Keratinocyte (primary cell): ENCODE measurements at regions not wholly inside any gene's neighbourhood (a gene's known extent, or its start where the extent isn't known, plus 50 kb on each side); places are given as distances from the start of the nearest gene placed in this dataset.

Experiments used
- DNase-seq: peaks from one replicate; pipeline ENCODE4 v3.0.0-alpha.2; 2011; ENCODE audit warnings: low read depth, missing footprints, low spot score
- FAIRE-seq: peaks from 2 replicates; lab custom pipeline; 2011; peaks lifted over from hg19 to GRCh38; lab: Jason Lieb, UNC
- H2AFZ ChIP-seq: 2 replicates; pipeline ENCODE4 v1.6.0; 2012; ENCODE audit warnings: low read length, control low read depth, inconsistent platforms; ENCODE audit not compliant: control insufficient read depth
- H3K27ac ChIP-seq: 2 replicates; pipeline ENCODE4 v1.5.1; 2011; ENCODE audit warnings: low read length; ENCODE audit not compliant: control insufficient read depth, insufficient read depth
- H3K27me3 ChIP-seq: 3 replicates; pipeline ENCODE4 v1.6.0; 2011; ENCODE audit warnings: low read length; ENCODE audit not compliant: control insufficient read depth, insufficient read depth; ENCODE audit errors: extremely low read depth
- H3K36me3 ChIP-seq, 2 experiments: 2 replicates in 1 of 2; 3 replicates in 1 of 2; pipeline ENCODE4 v1.5.1; 2011; ENCODE audit warnings: low read length in 2 of 2, mild to moderate bottlenecking in 1 of 2; ENCODE audit not compliant: control insufficient read depth in 2 of 2, insufficient read depth in 2 of 2; ENCODE audit errors: extremely low read depth in 1 of 2
- H3K4me1 ChIP-seq: 3 replicates; pipeline ENCODE4 v1.5.1; 2011; ENCODE audit warnings: low read length; ENCODE audit not compliant: control insufficient read depth, insufficient read depth; ENCODE audit errors: extremely low read depth
- H3K4me2 ChIP-seq: 3 replicates; pipeline ENCODE4 v1.6.0; 2011; ENCODE audit warnings: low read depth, low read length; ENCODE audit not compliant: control insufficient read depth, insufficient read depth; ENCODE audit errors: extremely low read depth
- H3K4me3 ChIP-seq, 3 experiments: fragments of 200-600 bp in 1 of 3; sonication (generic) in 1 of 3; 2 replicates in 2 of 3; 3 replicates in 1 of 3; pipeline ENCODE4 v1.5.1; 2011 to 2016; ENCODE audit warnings: low read length in 3 of 3, mild to moderate bottlenecking in 3 of 3, control low read depth in 2 of 3, inconsistent platforms in 1 of 3, low read depth in 1 of 3, mixed read lengths in 1 of 3, mixed run types in 1 of 3, moderate library complexity in 1 of 3; ENCODE audit not compliant: control insufficient read depth in 2 of 3, insufficient read depth in 2 of 3; ENCODE audit errors: extremely low read depth in 1 of 3
- H3K79me2 ChIP-seq: 2 replicates; pipeline ENCODE4 v1.6.0; 2012; ENCODE audit warnings: low read length; ENCODE audit not compliant: control insufficient read depth, insufficient read depth
- H3K9ac ChIP-seq: 3 replicates; pipeline ENCODE4 v1.6.0; 2011; ENCODE audit warnings: low read length; ENCODE audit not compliant: control insufficient read depth, insufficient read depth; ENCODE audit errors: extremely low read depth
- H3K9me1 ChIP-seq: 3 replicates; pipeline ENCODE4 v1.6.0; 2011; ENCODE audit warnings: low read length; ENCODE audit not compliant: control insufficient read depth, insufficient read depth; ENCODE audit errors: extremely low read depth
- H3K9me3 ChIP-seq: 2 replicates; pipeline ENCODE4 v1.5.1; 2012; ENCODE audit warnings: low read depth, low read length; ENCODE audit not compliant: control insufficient read depth
- H4K20me1 ChIP-seq: 3 replicates; pipeline ENCODE4 v1.6.0; 2011; ENCODE audit warnings: low read length; ENCODE audit not compliant: control insufficient read depth, insufficient read depth; ENCODE audit errors: extremely low read depth
- EZH2 ChIP-seq: IDR thresholded peaks from one replicate; pipeline ENCODE4 v1.6.1; 2012; ENCODE audit warnings: inconsistent platforms, mild to moderate bottlenecking, low read length, moderate library complexity
- dilution Hi-C: fragments of 300-500 bp; cut with MboI; formaldehyde crosslinking; loops from one replicate; pipeline ENCODE4 v1.7.0; 2020; ENCODE audit warnings: low sequenced_read_pairs; ENCODE audit not compliant: extremely low pct_ligation_motif_present
- TF ChIP-seq, protein P1 (sequence below), 3 experiments: IDR thresholded peaks in 1 of 3; conservative IDR thresholded peaks in 1 of 3; optimal IDR thresholded peaks in 1 of 3; 2 replicates in 2 of 3; 3 replicates in 1 of 3; pipeline versions ENCODE3 to v1.5.1; 2011; ENCODE audit warnings: low read length in 3 of 3, mild to moderate bottlenecking in 3 of 3, moderate library complexity in 2 of 3, control low read depth in 1 of 3, inconsistent platforms in 1 of 3; ENCODE audit not compliant: insufficient read depth in 2 of 3; ENCODE audit errors: extremely low read depth in 1 of 3

DNA sequence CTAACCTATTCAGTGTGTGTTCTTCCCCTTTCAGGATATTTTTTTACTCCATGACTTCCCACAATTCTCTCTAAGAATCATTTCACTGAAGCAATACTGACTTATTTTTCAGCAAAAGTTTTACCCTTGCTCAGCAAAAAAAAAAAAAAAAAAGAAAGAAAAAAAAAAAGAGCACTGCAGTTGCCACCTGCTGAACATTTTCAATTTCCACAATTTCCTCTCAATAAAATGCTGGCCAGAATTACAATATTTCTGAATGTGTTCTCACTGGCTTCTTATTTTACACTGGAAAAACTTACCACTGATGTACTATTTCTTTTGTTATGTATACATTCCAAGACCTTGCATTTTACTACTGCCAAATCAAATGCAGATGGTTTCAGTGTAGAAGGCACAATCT, 210.4 kb downstream of the PAPSS1 start:
- Histone ChIP-seq H3K9ac (no peak overlapping the region), H3K27ac (no peak overlapping the region), H3K4me3 (no peak overlapping the region), H3K9me3 (no peaks in the 10 kb centered on the region), H3K27me3 (no peaks in the 10 kb centered on the region), H3K79me2 (no peaks in the 10 kb centered on the region), H4K20me1 (no peaks in the 10 kb centered on the region), H3K4me2 (no peak overlapping the region), H3K36me3 (no peaks in the 10 kb centered on the region), H3K4me1 (no peaks in the 10 kb centered on the region), H2AFZ (no peak overlapping the region), H3K9me1 (no peaks in the 10 kb centered on the region)
- no peak for DNase-seq
- dilution Hi-C loops = no loop called here
- no peak for FAIRE-seq
- TF ChIP-seq EZH2 = no peak
- TF ChIP-seq, protein P1, sequence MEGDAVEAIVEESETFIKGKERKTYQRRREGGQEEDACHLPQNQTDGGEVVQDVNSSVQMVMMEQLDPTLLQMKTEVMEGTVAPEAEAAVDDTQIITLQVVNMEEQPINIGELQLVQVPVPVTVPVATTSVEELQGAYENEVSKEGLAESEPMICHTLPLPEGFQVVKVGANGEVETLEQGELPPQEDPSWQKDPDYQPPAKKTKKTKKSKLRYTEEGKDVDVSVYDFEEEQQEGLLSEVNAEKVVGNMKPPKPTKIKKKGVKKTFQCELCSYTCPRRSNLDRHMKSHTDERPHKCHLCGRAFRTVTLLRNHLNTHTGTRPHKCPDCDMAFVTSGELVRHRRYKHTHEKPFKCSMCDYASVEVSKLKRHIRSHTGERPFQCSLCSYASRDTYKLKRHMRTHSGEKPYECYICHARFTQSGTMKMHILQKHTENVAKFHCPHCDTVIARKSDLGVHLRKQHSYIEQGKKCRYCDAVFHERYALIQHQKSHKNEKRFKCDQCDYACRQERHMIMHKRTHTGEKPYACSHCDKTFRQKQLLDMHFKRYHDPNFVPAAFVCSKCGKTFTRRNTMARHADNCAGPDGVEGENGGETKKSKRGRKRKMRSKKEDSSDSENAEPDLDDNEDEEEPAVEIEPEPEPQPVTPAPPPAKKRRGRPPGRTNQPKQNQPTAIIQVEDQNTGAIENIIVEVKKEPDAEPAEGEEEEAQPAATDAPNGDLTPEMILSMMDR (optimal IDR thresholded peaks at IDR 0.05 in 1 of 3, IDR thresholded peaks at IDR 0.05 in 1 of 3, conservative IDR thresholded peaks at IDR 0.05 in 1 of 3; ENCODE audit: extremely low read depth in 1 of 3, insufficient read depth in 2 of 3, low read length in 3 of 3) = no peak

DNA sequence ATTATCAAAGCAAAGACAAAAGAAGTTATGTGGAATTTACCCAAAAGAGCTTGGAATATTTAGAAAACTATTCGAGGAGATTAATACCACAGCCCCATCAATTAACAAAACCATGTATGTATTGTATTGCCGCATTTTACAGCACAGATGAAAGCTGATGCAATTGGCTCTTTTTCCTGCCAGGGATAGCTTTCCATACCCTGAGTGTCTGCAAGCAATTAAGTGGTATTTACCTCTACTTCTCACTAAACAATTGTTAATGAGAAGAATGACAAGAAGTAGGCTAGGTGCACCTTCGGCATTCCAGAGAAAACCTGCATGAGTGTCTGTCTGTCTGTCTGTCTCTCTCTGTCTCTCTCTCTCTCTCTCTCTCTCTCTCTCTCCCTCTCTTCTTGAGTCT, 219.5 kb downstream of the PAPSS1 start:
- H3K4me3 ChIP-seq = no peak overlapping the region
- FAIRE-seq (no peak), DNase-seq (no peak)

More for the DNA sequence above, 219.5 kb downstream of the PAPSS1 start:
- Histone ChIP-seq H3K36me3 (no peaks in the 10 kb centered on the region), H3K9me1 (no peaks in the 10 kb centered on the region), H3K9me3 (no peaks in the 10 kb centered on the region), H3K27ac (no peak overlapping the region), H3K79me2 (no peaks in the 10 kb centered on the region), H3K9ac (no peak overlapping the region), H3K4me2 (no peak overlapping the region), H4K20me1 (no peaks in the 10 kb centered on the region), H2AFZ (no peak overlapping the region), H3K27me3 (no peaks in the 10 kb centered on the region), H3K4me1 (no peaks in the 10 kb centered on the region)
- dilution Hi-C loops = no loop called here
- TF ChIP-seq, protein P1 (optimal IDR thresholded peaks at IDR 0.05 in 1 of 3, IDR thresholded peaks at IDR 0.05 in 1 of 3, conservative IDR thresholded peaks at IDR 0.05 in 1 of 3; ENCODE audit: extremely low read depth in 1 of 3, insufficient read depth in 2 of 3, low read length in 3 of 3) = no peak
- no peak for TF ChIP-seq EZH2
